Neural progenitor cell (in vitro differentiated cells): ENCODE measurements at regions not wholly inside any gene's neighbourhood (a gene's known extent, or its start where the extent isn't known, plus 50 kb on each side); places are given as distances from the start of the nearest gene placed in this dataset.

Source experiments
- DNase-seq: peaks from one replicate; pipeline ENCODE4 v3.0.0-alpha.2; 2016; ENCODE audit warnings: low spot score
- H2AFZ ChIP-seq: fragments of 200-600 bp; sonication (generic); replicated peaks from 2 replicates; pipeline ENCODE4 v1.6.1; 2016; ENCODE audit warnings: antibody characterized with exemption
- H3F3A ChIP-seq: fragments of 200-600 bp; sonication (generic); 2 replicates; pipeline ENCODE4 v1.6.1; 2016; ENCODE audit warnings: antibody characterized with exemption, low read depth
- H3K27ac ChIP-seq: fragments of 200-600 bp; sonication (generic); 2 replicates; pipeline ENCODE4 v1.5.1; 2016; ENCODE audit warnings: mild to moderate bottlenecking
- H3K27me3 ChIP-seq: fragments of 200-600 bp; sonication (generic); 2 replicates; pipeline ENCODE4 v1.6.1; 2016; ENCODE audit warnings: mild to moderate bottlenecking, moderate library complexity
- H3K36me3 ChIP-seq: fragments of 200-600 bp; sonication (generic); 2 replicates; pipeline ENCODE4 v1.5.1; 2016
- H3K4me1 ChIP-seq: fragments of 200-600 bp; sonication (generic); 2 replicates; pipeline ENCODE4 v1.6.1; 2016; ENCODE audit warnings: mixed run types
- H3K4me2 ChIP-seq: fragments of 200-600 bp; sonication (generic); 2 replicates; pipeline ENCODE4 v1.6.1; 2016
- H3K4me3 ChIP-seq: fragments of 200-600 bp; sonication (generic); 2 replicates; pipeline ENCODE4 v1.5.1; 2016
- H3K79me2 ChIP-seq: fragments of 200-600 bp; sonication (generic); 2 replicates; pipeline ENCODE4 v1.6.1; 2016; ENCODE audit warnings: low read depth
- H3K9ac ChIP-seq: fragments of 200-600 bp; sonication (generic); 2 replicates; pipeline ENCODE4 v1.6.1; 2016
- H3K9me3 ChIP-seq: fragments of 200-600 bp; sonication (generic); 2 replicates; pipeline ENCODE4 v1.5.1; 2016; ENCODE audit warnings: low read depth
- H4K20me1 ChIP-seq: fragments of 200-600 bp; sonication (generic); 2 replicates; pipeline ENCODE4 v1.6.1; 2016; ENCODE audit warnings: low read depth
- H3K27ac Mint-ChIP-seq: 3 replicates; pipeline ENCODE4 v1.8.0; 2021; ENCODE audit warnings: mixed read lengths
- H3K27me3 Mint-ChIP-seq: 2 replicates; pipeline ENCODE4 v1.8.0; 2022; ENCODE audit warnings: low read depth, mild to moderate bottlenecking, inconsistent platforms, moderate library complexity, mixed read lengths; ENCODE audit not compliant: insufficient read depth
- H3K36me3 Mint-ChIP-seq: 3 replicates; pipeline ENCODE4 v1.8.0; 2021; ENCODE audit warnings: mixed read lengths
- H3K4me1 Mint-ChIP-seq: 3 replicates; pipeline ENCODE4 v1.8.0; 2021; ENCODE audit warnings: mixed read lengths
- H3K4me3 Mint-ChIP-seq: 3 replicates; pipeline ENCODE4 v1.8.0; 2021; ENCODE audit warnings: mild to moderate bottlenecking, moderate library complexity, mixed read lengths
- H3K9me3 Mint-ChIP-seq: 3 replicates; pipeline ENCODE4 v1.8.0; 2020; ENCODE audit warnings: mixed read lengths
- EZH2 ChIP-seq: fragments of 200-600 bp; sonication (generic); IDR thresholded peaks from 2 replicates; pipeline ENCODE4 v1.6.1; 2017; ENCODE audit warnings: antibody characterized with exemption, mild to moderate bottlenecking, moderate library complexity
- EZH2phosphoT487 ChIP-seq: fragments of 200-600 bp; sonication (generic); IDR thresholded peaks from 2 replicates; pipeline ENCODE4 v1.6.1; 2017; ENCODE audit warnings: antibody characterized with exemption
- TF ChIP-seq, protein P1 (sequence below): fragments of 200-600 bp; sonication (generic); IDR thresholded peaks from 2 replicates; pipeline ENCODE4 v1.5.1; 2017; ENCODE audit warnings: antibody characterized with exemption, mild to moderate bottlenecking

DNA sequence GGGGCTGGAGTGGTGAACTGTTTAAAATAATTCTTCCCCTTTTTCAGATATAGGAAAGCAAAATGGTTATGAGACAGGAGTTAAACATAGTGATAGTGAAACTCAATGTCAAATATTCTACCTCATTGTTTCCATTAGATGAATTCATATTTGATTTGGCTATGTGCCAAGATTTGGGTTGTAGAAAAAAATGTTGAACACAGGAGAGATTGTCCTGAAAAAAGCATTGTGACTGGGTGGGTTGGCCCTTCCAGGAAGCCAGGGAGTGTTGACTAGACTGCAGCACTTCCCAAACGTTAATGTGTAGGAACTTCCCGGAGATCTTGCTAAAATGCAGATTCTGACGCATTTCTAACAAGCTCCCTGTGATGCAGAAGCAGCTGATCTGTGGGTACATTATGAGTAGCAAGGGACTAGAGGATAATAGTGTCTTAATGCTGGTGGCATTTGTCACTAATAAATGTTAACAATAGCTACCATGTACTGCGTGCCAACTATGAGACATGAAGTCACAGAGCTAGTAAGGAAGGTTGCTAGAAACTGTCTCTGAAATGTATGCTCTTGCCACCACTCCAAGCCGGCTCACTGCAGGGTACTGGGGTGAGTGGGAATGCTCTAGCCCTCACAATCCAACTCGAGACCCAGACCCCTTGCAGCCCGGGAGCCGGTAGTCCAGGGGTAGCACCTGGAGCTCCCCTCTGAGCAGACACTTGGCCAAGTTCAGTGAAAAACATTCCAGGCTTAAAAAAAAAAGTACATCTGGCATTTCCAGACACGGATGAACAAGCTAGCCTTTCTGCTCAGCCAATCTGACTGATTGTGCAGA lies 120.6 kb downstream of the CD47 start:
- Mint-ChIP-seq H3K36me3 (peaks cover 2% of the 10 kb centered on the region), H3K9me3 (no peaks in the 10 kb centered on the region), H3K27me3 (peaks cover 14% of the 10 kb centered on the region), H3K4me3 (no peak overlapping the region), H3K4me1 (peaks cover 49% of the 10 kb centered on the region), H3K27ac (peak overlapping the region; percentile 9)
- no peaks in the 10 kb centered on the region for H3K9me3 ChIP-seq
- DNase-seq: no peak
- no peak overlapping the region for H3K9ac ChIP-seq
- no peaks in the 10 kb centered on the region for H4K20me1 ChIP-seq
- peaks cover 22% of the 10 kb centered on the region for H3K4me1 ChIP-seq
- no peak overlapping the region for H2AFZ ChIP-seq
- H3K36me3 ChIP-seq: no peaks in the 10 kb centered on the region
- no peak overlapping the region for H3K27ac ChIP-seq
- H3K4me3 ChIP-seq: no peak overlapping the region
- no peaks in the 10 kb centered on the region for H3K79me2 ChIP-seq
- no peaks in the 10 kb centered on the region for H3K27me3 ChIP-seq
- peaks cover 4% of the 10 kb centered on the region for H3F3A ChIP-seq
- H3K4me2 ChIP-seq: no peak overlapping the region
- TF ChIP-seq, protein P1, sequence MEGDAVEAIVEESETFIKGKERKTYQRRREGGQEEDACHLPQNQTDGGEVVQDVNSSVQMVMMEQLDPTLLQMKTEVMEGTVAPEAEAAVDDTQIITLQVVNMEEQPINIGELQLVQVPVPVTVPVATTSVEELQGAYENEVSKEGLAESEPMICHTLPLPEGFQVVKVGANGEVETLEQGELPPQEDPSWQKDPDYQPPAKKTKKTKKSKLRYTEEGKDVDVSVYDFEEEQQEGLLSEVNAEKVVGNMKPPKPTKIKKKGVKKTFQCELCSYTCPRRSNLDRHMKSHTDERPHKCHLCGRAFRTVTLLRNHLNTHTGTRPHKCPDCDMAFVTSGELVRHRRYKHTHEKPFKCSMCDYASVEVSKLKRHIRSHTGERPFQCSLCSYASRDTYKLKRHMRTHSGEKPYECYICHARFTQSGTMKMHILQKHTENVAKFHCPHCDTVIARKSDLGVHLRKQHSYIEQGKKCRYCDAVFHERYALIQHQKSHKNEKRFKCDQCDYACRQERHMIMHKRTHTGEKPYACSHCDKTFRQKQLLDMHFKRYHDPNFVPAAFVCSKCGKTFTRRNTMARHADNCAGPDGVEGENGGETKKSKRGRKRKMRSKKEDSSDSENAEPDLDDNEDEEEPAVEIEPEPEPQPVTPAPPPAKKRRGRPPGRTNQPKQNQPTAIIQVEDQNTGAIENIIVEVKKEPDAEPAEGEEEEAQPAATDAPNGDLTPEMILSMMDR: no peak
- TF ChIP-seq EZH2: no peak

DNA sequence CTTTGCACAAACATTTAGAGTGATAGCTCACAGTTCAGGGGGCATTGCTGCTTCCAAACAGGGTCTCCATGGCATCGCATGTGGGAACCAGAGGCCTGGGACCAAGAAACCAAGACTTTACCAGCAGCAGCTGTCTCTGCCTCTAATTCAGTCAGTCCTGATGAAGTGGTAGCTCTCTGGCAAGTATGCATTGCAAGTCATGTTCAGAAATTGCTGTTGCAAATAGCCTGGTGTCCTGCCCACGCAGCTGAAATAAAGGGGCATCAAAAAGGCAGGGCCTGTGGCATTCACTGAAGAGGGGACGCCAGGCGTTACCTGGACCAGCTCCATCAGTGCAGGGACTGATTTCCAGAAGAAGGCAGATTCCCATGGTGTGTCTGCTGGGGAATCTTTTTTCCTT lies 121.3 kb downstream of the CD47 start:
- TF ChIP-seq EZH2 (no peak), EZH2phosphoT487 (no peak)
- TF ChIP-seq, protein P1: no peak
- Histone ChIP-seq H3K36me3 (no peaks in the 10 kb centered on the region), H3K79me2 (no peaks in the 10 kb centered on the region), H4K20me1 (no peaks in the 10 kb centered on the region), H3K9ac (no peak overlapping the region), H3K9me3 (no peaks in the 10 kb centered on the region), H3F3A (peaks cover 4% of the 10 kb centered on the region), H3K4me3 (no peak overlapping the region), H3K27ac (no peak overlapping the region), H2AFZ (no peak overlapping the region), H3K27me3 (no peaks in the 10 kb centered on the region), H3K4me1 (peaks cover 23% of the 10 kb centered on the region), H3K4me2 (no peak overlapping the region)
- Mint-ChIP-seq H3K27ac (peak overlapping the region; percentile 84), H3K4me1 (peaks cover 56% of the 10 kb centered on the region), H3K9me3 (peaks cover 4% of the 10 kb centered on the region), H3K4me3 (no peak overlapping the region), H3K27me3 (peaks cover 16% of the 10 kb centered on the region), H3K36me3 (peaks cover 2% of the 10 kb centered on the region)
- DNase-seq: no peak

DNA sequence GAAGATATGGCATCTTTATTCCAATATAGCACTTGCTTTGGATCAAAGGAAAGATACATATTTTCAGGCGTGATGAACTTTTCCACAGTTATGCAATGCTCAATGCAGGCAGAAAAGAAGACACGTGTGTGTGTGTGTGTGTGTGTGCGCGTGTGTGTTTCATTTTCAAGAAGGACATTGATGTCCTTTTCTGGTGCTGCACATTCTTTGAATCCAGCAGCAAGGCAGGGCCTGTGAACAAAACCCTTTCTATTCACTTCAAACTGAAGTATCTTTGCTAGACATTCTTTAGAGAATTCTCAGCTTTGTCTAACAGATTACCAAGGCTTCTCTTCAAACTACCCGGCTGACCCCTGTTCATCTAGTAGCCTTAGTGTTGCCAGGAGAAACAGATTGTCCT lies 124.6 kb downstream of the CD47 start:
- H3K27ac Mint-ChIP-seq: peak overlapping the region; percentile 97
- peak; percentile 69 for DNase-seq
- H3K4me2 ChIP-seq: peak overlapping the region; percentile 55

More for the DNA sequence above, 124.6 kb downstream of the CD47 start:
- peaks cover 23% of the 10 kb centered on the region for H3K4me1 ChIP-seq
- no peaks in the 10 kb centered on the region for H3K9me3 ChIP-seq
- no peaks in the 10 kb centered on the region for H4K20me1 ChIP-seq
- TF ChIP-seq EZH2 (no peak), EZH2phosphoT487 (no peak)
- TF ChIP-seq, protein P1: no peak
- H2AFZ ChIP-seq: no peak overlapping the region
- H3K9ac ChIP-seq: no peak overlapping the region
- H3K79me2 ChIP-seq: no peaks in the 10 kb centered on the region
- Mint-ChIP-seq H3K9me3 (peaks cover 8% of the 10 kb centered on the region), H3K4me3 (peak overlapping the region; percentile 10), H3K27me3 (peaks cover 12% of the 10 kb centered on the region), H3K4me1 (peaks cover 63% of the 10 kb centered on the region), H3K36me3 (peaks cover 5% of the 10 kb centered on the region)
- H3F3A ChIP-seq: peaks cover 4% of the 10 kb centered on the region
- peak overlapping the region; percentile 88 for H3K27ac ChIP-seq
- no peak overlapping the region for H3K4me3 ChIP-seq
- H3K27me3 ChIP-seq: no peaks in the 10 kb centered on the region
- H3K36me3 ChIP-seq: no peaks in the 10 kb centered on the region
